ENCODE measurements at regions not wholly inside any gene's neighbourhood (a gene's known extent, or its start where the extent isn't known, plus 50 kb on each side); places are given as distances from the start of the nearest gene placed in this dataset.

DNA sequence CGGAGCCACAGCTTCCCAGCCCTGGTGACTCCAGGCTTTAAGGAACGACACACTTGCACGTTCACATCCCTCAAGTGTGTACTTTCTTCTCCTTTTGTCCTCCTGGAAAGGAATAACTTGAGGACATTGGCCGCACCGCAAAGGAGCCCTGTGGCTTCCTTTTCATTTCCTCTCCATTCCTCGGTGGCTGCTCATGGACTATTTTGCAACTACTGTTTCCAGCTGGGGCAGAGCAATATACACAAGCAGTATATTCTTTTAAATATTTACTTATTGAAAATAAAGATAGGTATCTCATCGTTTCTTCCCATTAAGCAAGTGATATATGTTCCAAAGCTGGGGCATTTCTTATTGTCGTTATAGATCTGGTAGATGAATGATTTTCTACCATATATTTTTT is 97.2 kb upstream of the LYZL1 start:
- Histone ChIP-seq H3K4me3 (ENCODE audit: low read depth, low read length) (no peak overlapping the region), H3K9me3 (ENCODE audit: severe bottlenecking) (no peaks in the 10 kb centered on the region), H3K27me3 (ENCODE audit: insufficient read depth, low read depth, severe bottlenecking) (no peaks in the 10 kb centered on the region), H3K27ac (no peak overlapping the region), H3K36me3 (no peaks in the 10 kb centered on the region)
- no peak for TF ChIP-seq CTCF (IDR thresholded peaks at IDR 0.05; ENCODE audit: low read depth, low read length)
- DNase-seq: no peak

DNA sequence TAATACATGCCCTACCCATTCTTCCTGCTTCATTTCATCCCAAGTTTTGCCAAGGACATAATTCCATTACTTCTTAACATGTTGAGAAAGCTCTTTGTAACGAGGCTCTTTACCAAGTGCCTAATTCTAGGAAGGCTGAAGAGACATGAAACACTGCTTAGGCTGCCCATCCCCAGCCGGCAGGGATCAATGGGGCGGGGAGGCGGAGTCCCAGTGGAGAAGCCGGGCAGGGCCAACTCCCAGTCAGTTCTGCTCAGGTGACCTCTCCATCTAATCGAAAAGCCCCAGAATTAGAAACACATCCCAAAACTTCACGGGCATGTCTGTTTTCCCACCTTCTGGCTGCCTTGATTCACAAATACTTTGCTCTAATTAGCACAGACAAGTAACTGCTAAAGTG is 89.5 kb upstream of the LYZL1 start:
- no peak overlapping the region for H3K4me3 ChIP-seq (ENCODE audit: low read depth, low read length)
- H3K27ac ChIP-seq: no peak overlapping the region
- TF ChIP-seq CTCF (IDR thresholded peaks at IDR 0.05; ENCODE audit: low read depth, low read length): no peak
- DNase-seq: peak; percentile 5
- no peaks in the 10 kb centered on the region for H3K36me3 ChIP-seq
- no peaks in the 10 kb centered on the region for H3K27me3 ChIP-seq (ENCODE audit: insufficient read depth, low read depth, severe bottlenecking)
- no peaks in the 10 kb centered on the region for H3K9me3 ChIP-seq (ENCODE audit: severe bottlenecking)

DNA sequence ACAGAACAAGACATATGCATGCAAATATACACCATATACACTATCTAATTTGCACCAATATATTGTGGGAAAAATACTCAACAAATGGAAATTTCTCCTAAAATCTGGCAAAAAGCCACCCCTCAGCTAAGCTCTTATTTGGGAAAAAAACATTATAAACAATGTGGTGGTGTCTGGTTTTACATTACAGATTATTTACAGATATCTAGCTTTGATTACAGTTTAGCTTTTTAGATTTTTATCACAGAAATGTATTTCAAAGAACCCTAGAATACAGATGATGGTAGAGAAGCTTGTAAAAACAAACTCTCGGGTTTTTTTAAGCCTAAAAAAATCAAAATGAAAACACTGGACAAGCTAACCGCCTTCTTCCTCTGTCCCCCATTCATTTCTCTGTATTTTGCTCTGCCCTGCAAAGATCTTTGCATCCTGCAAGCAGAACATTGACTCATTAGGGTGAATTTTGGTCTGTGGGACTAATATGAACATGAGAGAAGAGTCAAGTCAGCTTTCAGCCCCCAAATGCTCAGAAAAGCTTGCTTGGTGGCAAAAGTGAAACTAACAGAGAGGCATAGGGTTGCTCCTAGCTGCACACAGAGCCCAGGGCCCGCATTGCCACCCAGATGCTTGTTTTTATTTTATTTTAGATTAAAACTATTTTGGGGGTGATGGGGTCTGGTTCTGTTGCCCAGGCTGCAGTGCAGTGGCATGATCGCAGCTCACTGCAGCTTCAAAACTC is 88.8 kb upstream of the LYZL1 start:
- no peak for TF ChIP-seq CTCF (IDR thresholded peaks at IDR 0.05; ENCODE audit: low read depth, low read length)

GRCh38 chr10:29202386-29202940 is 86.4 kb upstream of the LYZL1 start:
- TF ChIP-seq CTCF (IDR thresholded peaks at IDR 0.05; ENCODE audit: low read depth, low read length): no peak
- no peak overlapping the region for H3K27ac ChIP-seq
- no peaks in the 10 kb centered on the region for H3K36me3 ChIP-seq
- no peak overlapping the region for H3K4me3 ChIP-seq (ENCODE audit: low read depth, low read length)
- no peak for DNase-seq
- H3K27me3 ChIP-seq (ENCODE audit: insufficient read depth, low read depth, severe bottlenecking): no peaks in the 10 kb centered on the region
- H3K9me3 ChIP-seq (ENCODE audit: severe bottlenecking): no peaks in the 10 kb centered on the region

More for the DNA sequence above, 88.8 kb upstream of the LYZL1 start:
- Histone ChIP-seq H3K27me3 (ENCODE audit: insufficient read depth, low read depth, severe bottlenecking) (no peaks in the 10 kb centered on the region), H3K9me3 (ENCODE audit: severe bottlenecking) (no peaks in the 10 kb centered on the region), H3K36me3 (no peaks in the 10 kb centered on the region), H3K27ac (no peak overlapping the region), H3K4me3 (ENCODE audit: low read depth, low read length) (no peak overlapping the region)
- DNase-seq: no peak

- Histone ChIP-seq H3K27me3 (ENCODE audit: insufficient read depth, low read depth, severe bottlenecking) (no peaks in the 10 kb centered on the region), H3K36me3 (no peaks in the 10 kb centered on the region), H3K4me3 (ENCODE audit: low read depth, low read length) (no peak overlapping the region), H3K27ac (no peak overlapping the region), H3K9me3 (ENCODE audit: severe bottlenecking) (no peaks in the 10 kb centered on the region)
- TF ChIP-seq CTCF (IDR thresholded peaks at IDR 0.05; ENCODE audit: low read depth, low read length): no peak
- no peak for DNase-seq
Observed at GRCh38 chr10:29203432-29203831, 85.4 kb upstream of the LYZL1 start.

Data from WERI-Rb-1 (cell line).